AG04449 (cell line): ENCODE measurements at regions not wholly inside any gene's neighbourhood (a gene's known extent, or its start where the extent isn't known, plus 50 kb on each side); places are given as distances from the start of the nearest gene placed in this dataset.
"Not testable (repeated sequence)": the region's sequence is repeated elsewhere in the genome, so short reads cannot be mapped to it uniquely, and the experiment has no call there.

Experiments
- CTCF ChIA-PET: fragments of 350-600 bp; formaldehyde crosslinking; extraction: SDS; loops from one replicate; lab custom pipeline; 2021; ENCODE audit warnings: antibody characterized with exemption; lab: Yijun Ruan, JAX
- POLR2A ChIA-PET: fragments of 400-600, 350-600 bp; formaldehyde crosslinking; extraction: SDS; loops from one replicate; lab custom pipeline; 2020; ENCODE audit warnings: antibody characterized with exemption, inconsistent platforms; lab: Yijun Ruan, JAX
- DNase-seq: peaks from one replicate; pipeline ENCODE4 v3.0.0-alpha.2; 2010; ENCODE audit warnings: low read depth, low spot score
- H3K4me3 ChIP-seq: 2 replicates; pipeline ENCODE4 v1.5.1; 2011; ENCODE audit warnings: low read depth, mild to moderate bottlenecking, control low read depth, low read length
- CTCF ChIP-seq: IDR thresholded peaks from one replicate; pipeline ENCODE4 v1.5.1; 2011; ENCODE audit warnings: mild to moderate bottlenecking, moderate library complexity, low read length, control low read depth, inconsistent platforms; ENCODE audit not compliant: insufficient read depth; ENCODE audit errors: missing control alignments

DNA sequence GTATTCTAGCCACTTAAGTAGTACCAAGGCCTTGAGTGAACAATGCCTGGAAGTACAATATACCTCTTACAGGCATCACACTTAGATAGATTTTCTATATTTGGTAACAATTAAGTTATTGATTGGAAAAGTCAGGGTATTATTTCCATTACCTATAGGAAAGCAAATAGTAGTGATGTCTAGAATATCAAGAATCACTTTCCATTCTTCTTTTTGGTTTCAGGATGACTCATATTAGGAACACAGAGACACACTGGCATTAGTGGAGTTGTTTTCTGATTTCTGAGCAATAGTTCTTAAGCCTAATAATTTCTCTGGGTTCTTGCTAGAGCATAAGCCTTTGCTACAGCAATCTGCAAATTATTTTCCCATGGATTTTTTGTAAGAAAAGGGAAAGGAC, 1640.0 kb upstream of the SEL1L start:
- POLR2A ChIA-PET: interaction anchor here (0.6 kb wide), 1 partner anchor 155 kb away, joined by 3 read pairs; no protein-coding TSS in a partner anchor
- H3K4me3 ChIP-seq: no peak overlapping the region
- no peak for TF ChIP-seq CTCF
- no peak for DNase-seq
- CTCF ChIA-PET: no interaction called here

DNA sequence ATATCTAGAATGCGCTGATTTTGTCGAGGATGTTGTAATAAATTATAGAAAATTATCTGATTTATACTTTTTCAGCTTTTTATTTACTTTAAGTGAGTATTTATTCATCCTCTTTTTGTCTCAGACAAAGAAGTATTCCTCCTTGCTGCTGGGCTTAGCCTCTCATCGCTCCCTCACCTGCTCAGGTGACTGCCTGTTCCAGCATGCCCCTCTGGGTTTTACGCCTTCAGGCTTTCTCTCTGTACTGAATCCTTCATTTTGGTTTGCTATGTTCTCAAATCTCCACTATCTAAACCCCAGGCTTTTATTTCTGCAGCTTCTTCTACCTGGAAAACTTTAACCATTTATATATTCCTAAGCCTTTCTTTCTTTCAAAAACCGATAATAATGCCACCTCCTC, 1650.9 kb upstream of the SEL1L start:
- no peak for DNase-seq
- POLR2A ChIA-PET: no interaction called here

DNA sequence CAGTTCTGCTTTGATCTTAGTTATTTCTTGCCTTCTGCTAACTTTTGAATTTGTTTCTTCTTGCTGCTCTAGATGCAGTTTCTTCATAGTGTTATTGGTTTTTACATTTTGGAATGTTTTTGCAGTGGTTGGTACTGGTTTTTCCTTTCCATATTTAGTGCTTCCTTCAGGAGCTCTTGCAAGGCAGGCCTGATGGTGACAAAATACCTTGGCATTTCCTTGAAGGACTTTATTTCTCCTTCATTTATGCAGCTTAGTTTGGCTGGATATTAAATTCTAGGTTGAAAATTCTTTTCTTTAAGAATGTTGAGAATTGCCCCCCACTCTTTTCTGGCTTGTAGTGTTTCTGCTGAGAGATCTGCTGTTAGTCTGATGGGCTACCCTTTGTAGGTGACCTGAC, 1654.7 kb upstream of the SEL1L start:
- H3K4me3 ChIP-seq, POLR2A ChIA-PET, CTCF ChIA-PET, DNase-seq: not testable (repeated sequence)

More for the DNA sequence above, 1650.9 kb upstream of the SEL1L start:
- TF ChIP-seq CTCF: no peak
- no peak overlapping the region for H3K4me3 ChIP-seq
- CTCF ChIA-PET: no interaction called here

- no peak overlapping the region for H3K4me3 ChIP-seq
- CTCF ChIA-PET: no interaction called here
- no peak for DNase-seq
- no peak for TF ChIP-seq CTCF
- POLR2A ChIA-PET: no interaction called here
Measured at GRCh38 chr14:83196236-83196635, 1662.6 kb upstream of the SEL1L start.

DNA sequence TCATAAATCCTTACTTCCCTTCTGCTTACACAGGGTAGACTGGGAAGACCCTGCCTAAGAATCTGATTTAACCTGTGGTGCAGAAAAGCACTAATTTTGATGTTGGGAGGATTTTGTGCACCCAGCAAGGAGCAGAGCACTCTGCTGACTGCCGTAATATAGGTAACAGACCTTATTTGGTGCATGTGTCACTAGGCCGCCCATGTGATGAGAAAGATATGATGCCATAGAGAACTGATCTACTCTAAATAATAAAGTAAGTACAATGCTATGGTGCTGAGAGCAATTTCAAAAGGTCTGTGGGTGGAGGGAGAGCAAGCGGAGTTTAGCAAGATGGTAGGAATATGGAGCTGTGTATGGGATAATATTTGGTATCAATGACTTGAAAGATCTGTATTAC, 1663.6 kb upstream of the SEL1L start:
- DNase-seq: no peak
- POLR2A ChIA-PET: no interaction called here
- H3K4me3 ChIP-seq: no peak overlapping the region
- CTCF ChIA-PET: no interaction called here
- TF ChIP-seq CTCF: no peak

GRCh38 chr14:83207550-83207949, 1673.9 kb upstream of the SEL1L start:
- ChIA-PET POLR2A (no interaction called here), CTCF (no interaction called here)
- H3K4me3 ChIP-seq: no peak overlapping the region
- no peak for TF ChIP-seq CTCF
- no peak for DNase-seq

DNA sequence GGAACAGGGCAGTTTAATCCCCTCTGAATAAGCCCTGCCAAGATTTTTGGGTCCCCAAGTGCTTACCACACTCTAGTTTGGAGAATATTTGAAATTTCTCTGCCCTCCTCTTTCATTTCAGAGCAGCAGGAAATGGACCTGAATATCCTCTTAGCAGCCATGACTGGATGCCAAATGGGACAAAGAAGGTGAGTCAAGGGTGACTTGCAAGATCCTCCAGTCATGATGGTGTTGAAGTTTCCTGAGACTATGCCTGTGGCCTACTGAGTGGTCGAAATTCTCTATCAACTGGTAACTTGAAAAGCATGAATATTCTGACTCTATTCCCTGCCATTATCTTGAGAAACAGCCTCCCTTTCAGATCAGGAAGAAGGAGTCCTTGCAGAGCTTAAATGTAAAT, 1674.7 kb upstream of the SEL1L start:
- ChIA-PET CTCF (no interaction called here), POLR2A (no interaction called here)

More for the DNA sequence above, 1674.7 kb upstream of the SEL1L start:
- DNase-seq: no peak
- H3K4me3 ChIP-seq: no peak overlapping the region
- no peak for TF ChIP-seq CTCF
